ENCODE measurements at regions not wholly inside any gene's neighbourhood (a gene's known extent, or its start where the extent isn't known, plus 50 kb on each side); places are given as distances from the start of the nearest gene placed in this dataset.

- TF ChIP-seq CTCF (IDR thresholded peaks at IDR 0.05) (no peak), POLR2A (IDR thresholded peaks at IDR 0.05) (no peak)
Observed at GRCh38 chr5:124027441-124027840, 515.5 kb downstream of the CSNK1G3 start.
